Femur (tissue), 1 donor: ENCODE measurements at regions not wholly inside any gene's neighbourhood (a gene's known extent, or its start where the extent isn't known, plus 50 kb on each side); places are given as distances from the start of the nearest gene placed in this dataset.
"Not testable (repeated sequence)": the region's sequence is repeated elsewhere in the genome, so short reads cannot be mapped to it uniquely, and the experiment has no call there.

ENCODE experiments used
- DNase-seq: peaks from one replicate; pipeline ENCODE4 v3.0.0-alpha.2; 2017

GRCh38 chr11:86749821-86750401 lies 50.4 kb upstream of the PRSS23 start:
- peak; percentile 34 for DNase-seq

GRCh38 chr11:86749376-86749775 lies 51.0 kb upstream of the PRSS23 start:
- DNase-seq: no peak

- no peak for DNase-seq
Measured at GRCh38 chr11:86748296-86748695, 52.0 kb upstream of the PRSS23 start.

- DNase-seq: no peak
Measured at GRCh38 chr11:86747801-86748200, 52.5 kb upstream of the PRSS23 start.

GRCh38 chr11:86746514-86746913 lies 53.8 kb upstream of the PRSS23 start:
- DNase-seq: no peak

GRCh38 chr11:86745571-86745970 lies 54.8 kb upstream of the PRSS23 start:
- no peak for DNase-seq

- no peak for DNase-seq
Measured at GRCh38 chr11:86743223-86744118, 56.9 kb upstream of the PRSS23 start.

GRCh38 chr11:86741839-86742805 lies 58.2 kb upstream of the PRSS23 start:
- no peak for DNase-seq

- DNase-seq: no peak
Measured at GRCh38 chr11:86741484-86741835, 58.9 kb upstream of the PRSS23 start.

- peak; percentile 69 for DNase-seq
Measured at GRCh38 chr11:86740628-86741483, 59.5 kb upstream of the PRSS23 start.

- no peak for DNase-seq
Measured at GRCh38 chr11:86738568-86738967, 61.8 kb upstream of the PRSS23 start.

- DNase-seq: no peak
Measured at GRCh38 chr11:86737737-86738136, 62.6 kb upstream of the PRSS23 start.

- no peak for DNase-seq
Measured at GRCh38 chr11:86737230-86737629, 63.1 kb upstream of the PRSS23 start.

- DNase-seq: no peak
Measured at GRCh38 chr11:86736291-86737143, 63.8 kb upstream of the PRSS23 start.

- no peak for DNase-seq
Measured at GRCh38 chr11:86735451-86736290, 63.3 kb upstream of the ME3 start.

GRCh38 chr11:86732739-86733138 lies 60.3 kb upstream of the ME3 start:
- not testable (repeated sequence) for DNase-seq

GRCh38 chr11:86732286-86732685 lies 59.9 kb upstream of the ME3 start:
- DNase-seq: not testable (repeated sequence)

- not testable (repeated sequence) for DNase-seq
Measured at GRCh38 chr11:86729576-86729975, 57.2 kb upstream of the ME3 start.

- DNase-seq: no peak
Measured at GRCh38 chr11:86728562-86728961, 56.1 kb upstream of the ME3 start.

GRCh38 chr11:86726770-86727504 lies 54.5 kb upstream of the ME3 start:
- DNase-seq: no peak
